Glutamatergic neuron (in vitro differentiated cells): ENCODE measurements at regions not wholly inside any gene's neighbourhood (a gene's known extent, or its start where the extent isn't known, plus 50 kb on each side); places are given as distances from the start of the nearest gene placed in this dataset.

Experiments used
- DNase-seq: peaks from one replicate; pipeline ENCODE4 v3.0.0; 2022
- H3K27ac Mint-ChIP-seq: one replicate; pipeline ENCODE4 v1.8.0; 2020; ENCODE audit warnings: mild to moderate bottlenecking, mixed read lengths, inconsistent platforms; ENCODE audit not compliant: unreplicated experiment
- H3K27me3 Mint-ChIP-seq: one replicate; pipeline ENCODE4 v1.8.0; 2020; ENCODE audit warnings: mild to moderate bottlenecking, moderate library complexity, mixed read lengths, inconsistent platforms; ENCODE audit not compliant: unreplicated experiment
- H3K36me3 Mint-ChIP-seq: one replicate; pipeline ENCODE4 v1.8.0; 2020; ENCODE audit warnings: mild to moderate bottlenecking, mixed read lengths, inconsistent platforms; ENCODE audit not compliant: unreplicated experiment
- H3K4me1 Mint-ChIP-seq: one replicate; pipeline ENCODE4 v1.8.0; 2020; ENCODE audit warnings: mild to moderate bottlenecking, low read depth, mixed read lengths, inconsistent platforms; ENCODE audit not compliant: unreplicated experiment
- H3K4me3 Mint-ChIP-seq: one replicate; pipeline ENCODE4 v1.8.0; 2020; ENCODE audit warnings: mild to moderate bottlenecking, mixed read lengths, inconsistent platforms; ENCODE audit not compliant: unreplicated experiment
- H3K9me3 Mint-ChIP-seq: one replicate; pipeline ENCODE4 v1.8.0; 2020; ENCODE audit warnings: mild to moderate bottlenecking, moderate library complexity, mixed read lengths, inconsistent platforms; ENCODE audit not compliant: unreplicated experiment
- CTCF ChIP-seq: fragments of 200-600 bp; sonication (generic); IDR thresholded peaks from one replicate; pipeline ENCODE4 v1.5.0; 2021; ENCODE audit not compliant: partially characterized antibody, unreplicated experiment

GRCh38 chr7:41122256-41122987, 580.5 kb downstream of the INHBA start:
- TF ChIP-seq CTCF: no peak
- H3K9me3 Mint-ChIP-seq: no peaks in the 10 kb centered on the region
- H3K4me3 Mint-ChIP-seq: no peak overlapping the region
- DNase-seq: no peak
- no peaks in the 10 kb centered on the region for H3K36me3 Mint-ChIP-seq
- H3K27ac Mint-ChIP-seq: no peak overlapping the region
- no peaks in the 10 kb centered on the region for H3K27me3 Mint-ChIP-seq
- no peaks in the 10 kb centered on the region for H3K4me1 Mint-ChIP-seq

GRCh38 chr7:41121228-41121627, 581.7 kb downstream of the INHBA start:
- no peaks in the 10 kb centered on the region for H3K27me3 Mint-ChIP-seq
- no peaks in the 10 kb centered on the region for H3K36me3 Mint-ChIP-seq
- no peaks in the 10 kb centered on the region for H3K9me3 Mint-ChIP-seq
- no peak for DNase-seq
- H3K4me3 Mint-ChIP-seq: no peak overlapping the region
- no peak for TF ChIP-seq CTCF
- no peak overlapping the region for H3K27ac Mint-ChIP-seq
- H3K4me1 Mint-ChIP-seq: no peaks in the 10 kb centered on the region

GRCh38 chr7:41118486-41118885, 584.4 kb downstream of the INHBA start:
- no peaks in the 10 kb centered on the region for H3K9me3 Mint-ChIP-seq
- no peaks in the 10 kb centered on the region for H3K36me3 Mint-ChIP-seq
- peaks cover 11% of the 10 kb centered on the region for H3K4me1 Mint-ChIP-seq
- H3K27ac Mint-ChIP-seq: no peak overlapping the region
- no peaks in the 10 kb centered on the region for H3K27me3 Mint-ChIP-seq
- no peak for DNase-seq
- no peak for TF ChIP-seq CTCF
- no peak overlapping the region for H3K4me3 Mint-ChIP-seq

GRCh38 chr7:41117431-41117830, 585.5 kb downstream of the INHBA start:
- TF ChIP-seq CTCF: no peak
- Mint-ChIP-seq H3K4me3 (no peak overlapping the region), H3K27me3 (no peaks in the 10 kb centered on the region), H3K4me1 (peaks cover 11% of the 10 kb centered on the region), H3K36me3 (no peaks in the 10 kb centered on the region), H3K27ac (no peak overlapping the region), H3K9me3 (no peaks in the 10 kb centered on the region)
- no peak for DNase-seq

GRCh38 chr7:41116817-41117216, 586.1 kb downstream of the INHBA start:
- no peak overlapping the region for H3K27ac Mint-ChIP-seq
- no peaks in the 10 kb centered on the region for H3K36me3 Mint-ChIP-seq
- no peak for TF ChIP-seq CTCF

More at GRCh38 chr7:41116817-41117216, 586.1 kb downstream of the INHBA start:
- Mint-ChIP-seq H3K4me1 (peaks cover 11% of the 10 kb centered on the region), H3K9me3 (no peaks in the 10 kb centered on the region), H3K4me3 (no peak overlapping the region), H3K27me3 (no peaks in the 10 kb centered on the region)
- DNase-seq: no peak
